ENCODE measurements at regions not wholly inside any gene's neighbourhood (a gene's known extent, or its start where the extent isn't known, plus 50 kb on each side); places are given as distances from the start of the nearest gene placed in this dataset.

- H3K79me2 ChIP-seq (ENCODE audit: control insufficient read depth in 1 of 2, insufficient read depth in 2 of 2, low read length in 2 of 2): no peaks in the 10 kb centered on the region
- no peak overlapping the region for H3K23ac ChIP-seq (ENCODE audit: insufficient read length)
- H3K14ac ChIP-seq (ENCODE audit: insufficient read length): no peak overlapping the region
- H3K18ac ChIP-seq (ENCODE audit: extremely low read depth, low read length): no peak overlapping the region
- no peak overlapping the region for H4K8ac ChIP-seq (ENCODE audit: extremely low read depth, insufficient read depth, low read length)
- ChIA-PET POLR2A (ENCODE audit: partially characterized antibody) (no interaction called here), CTCF (ENCODE audit: partially characterized antibody) (interaction anchor here (2.0 kb wide), 1 partner anchor 32 kb away, joined by 7 read pairs; no protein-coding TSS in a partner anchor)
- H3K9ac ChIP-seq (replicated peaks in 1 of 4; ENCODE audit: extremely low read depth in 1 of 4, low read depth in 3 of 4, low read length in 3 of 4): no peak overlapping the region
- DNase-seq (ENCODE audit: low read depth in 1 of 2, low spot score in 2 of 2) (no peak), FAIRE-seq (no peak)
- H2AK5ac ChIP-seq (ENCODE audit: low read depth, low read length): no peak overlapping the region
- no peak overlapping the region for H2BK5ac ChIP-seq (ENCODE audit: low read depth, low read length)
- no peak overlapping the region for H3K4ac ChIP-seq (replicated peaks; ENCODE audit: insufficient read length, low read depth, low read length)
- no peaks in the 10 kb centered on the region for H3K23me2 ChIP-seq (ENCODE audit: low read depth, low read length)
- no peak overlapping the region for H2BK15ac ChIP-seq (ENCODE audit: low read length)
- H4K5ac ChIP-seq (ENCODE audit: insufficient read length, low read depth, low read length): no peak overlapping the region
- H2BK20ac ChIP-seq (ENCODE audit: low read length): no peak overlapping the region
- no peak overlapping the region for H3K27ac ChIP-seq (ENCODE audit: low read depth, low read length)
- H3K4me2 ChIP-seq (ENCODE audit: insufficient read depth in 1 of 2, low read depth in 2 of 2, low read length in 2 of 2): no peak overlapping the region
- H4K91ac ChIP-seq (replicated peaks; ENCODE audit: insufficient read length, low read length): no peak overlapping the region
- peaks cover 77 to 100% (median 95%) of the 10 kb centered on the region in 4 experiments for H3K27me3 ChIP-seq (replicated peaks in 1 of 4; ENCODE audit: control insufficient read depth in 3 of 4, extremely low read depth in 1 of 4, insufficient read depth in 3 of 4, low read length in 3 of 4)
- no peaks in the 10 kb centered on the region; a peak in 1 of 7 replicates for H3K4me1 ChIP-seq (replicated peaks in 1 of 4; ENCODE audit: control insufficient read depth in 3 of 4, insufficient read depth in 4 of 4, low read length in 3 of 4)
- no peak overlapping the region for H2BK12ac ChIP-seq (ENCODE audit: low read depth, low read length)
- H3K79me1 ChIP-seq (ENCODE audit: low read depth, low read length): no peaks in the 10 kb centered on the region
- H2BK120ac ChIP-seq (replicated peaks; ENCODE audit: low read depth, low read length): no peak overlapping the region
- H3K9me3 ChIP-seq (ENCODE audit: insufficient read depth in 2 of 2, low read depth in 1 of 2, low read length in 1 of 2): no peaks in the 10 kb centered on the region
- no peaks in the 10 kb centered on the region for H3K36me3 ChIP-seq (ENCODE audit: control insufficient read depth in 2 of 4, insufficient read depth in 4 of 4, low read length in 3 of 4)
- no peak overlapping the region for H3K4me3 ChIP-seq (ENCODE audit: extremely low read depth in 1 of 4, insufficient read depth in 2 of 4, low read depth in 3 of 4, low read length in 4 of 4)
- H4K20me1 ChIP-seq (replicated peaks in 1 of 2; ENCODE audit: control insufficient read depth in 1 of 2, insufficient read depth in 2 of 2, low read length in 2 of 2): peaks cover 0 to 6% of the 10 kb centered on the region in 2 experiments
- WGBS, 2 experiments (ENCODE audit: extremely low coverage in 1 of 2, insufficient coverage in 1 of 2, insufficient read length in 1 of 2, insufficient replicate concordance in 2 of 2, low coverage in 1 of 2, low lambda C conversion rate in 2 of 2, missing lambda C conversion rate in 1 of 2): 0% methylated on average over 1 of the region's 1 CpG; no CpG with 5 or more reads in 1 of the 2 experiments
- H3K56ac ChIP-seq (replicated peaks; ENCODE audit: insufficient read length, low read depth, low read length): no peak overlapping the region
- no peak overlapping the region for H2AFZ ChIP-seq (ENCODE audit: low read length)
- TF ChIP-seq MAX (IDR thresholded peaks at IDR 0.05) (no peak), POLR2AphosphoS5 (IDR thresholded peaks at IDR 0.05; ENCODE audit: low read depth, low read length) (no peak), SP1 (IDR thresholded peaks at IDR 0.05; ENCODE audit: low read depth, low read length) (no peak), CREB1 (IDR thresholded peaks at IDR 0.05) (no peak), TCF12 (IDR thresholded peaks at IDR 0.05; ENCODE audit: low read depth, low read length) (no peak), BACH1 (IDR thresholded peaks at IDR 0.05; ENCODE audit: low read length) (no peak), ASH2L (IDR thresholded peaks at IDR 0.05; ENCODE audit: low read length) (no peak), KDM4A (IDR thresholded peaks at IDR 0.05; ENCODE audit: low read depth, low read length, severe bottlenecking) (no peak), GTF2F1 (IDR thresholded peaks at IDR 0.05; ENCODE audit: borderline replicate concordance, low read depth, low read length) (no peak), PHF8 (conservative IDR thresholded peaks at IDR 0.05; ENCODE audit: low read depth, low read length) (no peak), CTBP2 (IDR thresholded peaks at IDR 0.05; ENCODE audit: borderline replicate concordance, insufficient read depth, insufficient read length, low read length) (no peak)
- TF ChIP-seq, protein P1, sequence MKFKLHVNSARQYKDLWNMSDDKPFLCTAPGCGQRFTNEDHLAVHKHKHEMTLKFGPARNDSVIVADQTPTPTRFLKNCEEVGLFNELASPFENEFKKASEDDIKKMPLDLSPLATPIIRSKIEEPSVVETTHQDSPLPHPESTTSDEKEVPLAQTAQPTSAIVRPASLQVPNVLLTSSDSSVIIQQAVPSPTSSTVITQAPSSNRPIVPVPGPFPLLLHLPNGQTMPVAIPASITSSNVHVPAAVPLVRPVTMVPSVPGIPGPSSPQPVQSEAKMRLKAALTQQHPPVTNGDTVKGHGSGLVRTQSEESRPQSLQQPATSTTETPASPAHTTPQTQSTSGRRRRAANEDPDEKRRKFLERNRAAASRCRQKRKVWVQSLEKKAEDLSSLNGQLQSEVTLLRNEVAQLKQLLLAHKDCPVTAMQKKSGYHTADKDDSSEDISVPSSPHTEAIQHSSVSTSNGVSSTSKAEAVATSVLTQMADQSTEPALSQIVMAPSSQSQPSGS (IDR thresholded peaks at IDR 0.05; ENCODE audit: low read length): no peak
- TF ChIP-seq, protein P2, sequence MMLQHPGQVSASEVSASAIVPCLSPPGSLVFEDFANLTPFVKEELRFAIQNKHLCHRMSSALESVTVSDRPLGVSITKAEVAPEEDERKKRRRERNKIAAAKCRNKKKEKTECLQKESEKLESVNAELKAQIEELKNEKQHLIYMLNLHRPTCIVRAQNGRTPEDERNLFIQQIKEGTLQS (IDR thresholded peaks at IDR 0.05; ENCODE audit: insufficient read depth, low read depth, low read length): no peak
Observed at GRCh38 chr22:22078329-22078728, 95.7 kb upstream of the TOP3B start.
